ENCODE measurements at regions not wholly inside any gene's neighbourhood (a gene's known extent, or its start where the extent isn't known, plus 50 kb on each side); places are given as distances from the start of the nearest gene placed in this dataset.

DNA sequence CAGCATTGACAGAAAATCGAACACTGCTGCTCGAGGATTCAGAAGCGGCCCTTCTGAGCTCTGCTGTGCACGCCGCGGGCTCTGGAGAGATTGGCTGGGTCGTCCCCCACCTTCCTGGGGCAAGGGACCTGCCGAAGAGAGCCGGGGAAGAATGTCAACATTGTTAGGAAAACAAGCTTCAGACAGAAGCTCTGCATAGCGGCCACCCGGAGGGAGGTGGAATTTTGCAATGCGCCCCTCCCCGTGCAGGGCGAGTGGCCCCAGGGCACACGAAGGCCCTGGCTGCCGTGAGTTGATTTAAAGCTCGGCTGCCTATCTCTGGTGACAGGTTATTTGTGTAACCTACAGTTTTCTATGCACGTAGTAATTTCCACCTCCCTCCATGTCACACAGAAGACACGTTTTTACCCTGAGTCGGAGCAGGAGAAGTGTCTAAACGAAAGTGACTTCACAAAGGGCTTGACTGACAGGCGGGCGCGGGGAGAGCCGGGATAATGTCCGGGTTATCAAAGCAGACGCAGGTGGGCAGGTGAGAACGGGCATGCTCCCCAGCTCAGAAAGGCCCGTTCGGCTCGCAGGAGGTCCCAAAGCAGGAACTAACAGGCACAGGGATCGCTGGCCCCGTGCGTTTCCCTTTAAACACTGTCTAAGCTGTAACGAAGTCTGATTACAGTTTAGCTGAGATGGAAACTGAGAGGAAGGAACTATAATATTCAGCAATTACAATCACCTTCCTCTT, 84.6 kb downstream of the PDGFA start:
- H3K27me3 ChIP-seq (ENCODE audit: insufficient read depth, low read length, poor library complexity) = no peaks in the 10 kb centered on the region
- H3K36me3 ChIP-seq (ENCODE audit: insufficient read depth, low read length) = no peaks in the 10 kb centered on the region
- H3K4me2 ChIP-seq (ENCODE audit: insufficient read depth, low read length) = no peak overlapping the region
- no peak for ATAC-seq (ENCODE audit: insufficient read depth, low read depth)
- no peak overlapping the region for H3K9ac ChIP-seq (ENCODE audit: low read depth, low read length)
- no peaks in the 10 kb centered on the region for H3K4me1 ChIP-seq (ENCODE audit: insufficient read depth, low read length)
- H3K27ac ChIP-seq (ENCODE audit: low read length) = no peak overlapping the region
- no peaks in the 10 kb centered on the region for H3K79me2 ChIP-seq (ENCODE audit: insufficient read depth, low read length)
- TF ChIP-seq, protein P1, sequence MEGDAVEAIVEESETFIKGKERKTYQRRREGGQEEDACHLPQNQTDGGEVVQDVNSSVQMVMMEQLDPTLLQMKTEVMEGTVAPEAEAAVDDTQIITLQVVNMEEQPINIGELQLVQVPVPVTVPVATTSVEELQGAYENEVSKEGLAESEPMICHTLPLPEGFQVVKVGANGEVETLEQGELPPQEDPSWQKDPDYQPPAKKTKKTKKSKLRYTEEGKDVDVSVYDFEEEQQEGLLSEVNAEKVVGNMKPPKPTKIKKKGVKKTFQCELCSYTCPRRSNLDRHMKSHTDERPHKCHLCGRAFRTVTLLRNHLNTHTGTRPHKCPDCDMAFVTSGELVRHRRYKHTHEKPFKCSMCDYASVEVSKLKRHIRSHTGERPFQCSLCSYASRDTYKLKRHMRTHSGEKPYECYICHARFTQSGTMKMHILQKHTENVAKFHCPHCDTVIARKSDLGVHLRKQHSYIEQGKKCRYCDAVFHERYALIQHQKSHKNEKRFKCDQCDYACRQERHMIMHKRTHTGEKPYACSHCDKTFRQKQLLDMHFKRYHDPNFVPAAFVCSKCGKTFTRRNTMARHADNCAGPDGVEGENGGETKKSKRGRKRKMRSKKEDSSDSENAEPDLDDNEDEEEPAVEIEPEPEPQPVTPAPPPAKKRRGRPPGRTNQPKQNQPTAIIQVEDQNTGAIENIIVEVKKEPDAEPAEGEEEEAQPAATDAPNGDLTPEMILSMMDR (IDR thresholded peaks at IDR 0.05; ENCODE audit: borderline replicate concordance, extremely low read depth, low read length, poor library complexity, severe bottlenecking) = no peak
- TF ChIP-seq EZH2 (IDR thresholded peaks at IDR 0.05; ENCODE audit: borderline replicate concordance, low read depth, low read length, severe bottlenecking) = no peak
- no peak overlapping the region for H2AFZ ChIP-seq (ENCODE audit: low read depth, low read length)
- no peak for DNase-seq
- no peaks in the 10 kb centered on the region for H4K20me1 ChIP-seq (ENCODE audit: insufficient read depth, low read length)
- H3K9me3 ChIP-seq (ENCODE audit: insufficient read depth, low read length, severe bottlenecking) = peaks cover 4% of the 10 kb centered on the region
- no peak overlapping the region for H3K4me3 ChIP-seq (ENCODE audit: low read depth in 1 of 2, low read length in 2 of 2)

DNA sequence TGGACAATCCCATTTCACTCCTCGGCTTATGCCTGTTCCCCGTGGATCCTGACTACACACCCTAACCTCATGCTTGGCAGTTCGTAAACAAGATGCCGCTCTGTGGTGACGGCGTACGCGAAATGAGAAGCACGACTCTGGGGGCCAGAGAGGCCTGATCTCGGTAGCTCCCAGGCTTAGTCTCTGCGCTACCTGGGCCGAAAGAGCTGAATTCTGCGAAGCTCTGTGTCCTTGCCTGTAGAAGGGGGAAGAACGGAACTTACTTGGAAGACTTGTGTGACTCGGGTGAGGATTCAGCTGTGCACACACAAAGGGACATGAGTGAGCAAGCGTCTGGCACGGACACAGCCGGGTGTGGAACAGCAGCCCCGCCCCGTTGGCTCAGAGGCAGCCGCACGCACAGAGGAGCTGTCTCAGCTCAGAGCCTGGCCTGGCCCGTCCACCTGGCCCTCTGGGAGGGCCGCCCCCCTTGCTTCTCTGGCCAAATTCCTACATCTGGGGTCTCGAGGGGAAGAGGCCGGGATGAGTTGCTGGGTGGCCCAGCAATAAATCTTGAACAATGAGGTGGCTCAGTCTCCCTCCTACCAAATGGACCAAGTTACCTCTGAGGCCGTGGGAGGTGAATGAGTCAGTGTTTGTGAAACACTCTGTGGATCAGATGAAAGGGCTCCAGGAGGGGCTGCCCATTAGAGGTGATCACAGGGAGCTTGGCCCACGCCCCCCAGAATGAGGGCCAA, 83.8 kb downstream of the PDGFA start:
- H3K36me3 ChIP-seq (ENCODE audit: insufficient read depth, low read length) = no peaks in the 10 kb centered on the region
- no peak overlapping the region for H3K9ac ChIP-seq (ENCODE audit: low read depth, low read length)
- no peak for TF ChIP-seq EZH2 (IDR thresholded peaks at IDR 0.05; ENCODE audit: borderline replicate concordance, low read depth, low read length, severe bottlenecking)
- TF ChIP-seq, protein P1 (IDR thresholded peaks at IDR 0.05; ENCODE audit: borderline replicate concordance, extremely low read depth, low read length, poor library complexity, severe bottlenecking) = no peak
- H2AFZ ChIP-seq (ENCODE audit: low read depth, low read length) = no peak overlapping the region
- H3K4me3 ChIP-seq (ENCODE audit: low read depth in 1 of 2, low read length in 2 of 2) = no peak overlapping the region
- H3K4me1 ChIP-seq (ENCODE audit: insufficient read depth, low read length) = no peaks in the 10 kb centered on the region
- H3K27me3 ChIP-seq (ENCODE audit: insufficient read depth, low read length, poor library complexity) = no peaks in the 10 kb centered on the region
- no peaks in the 10 kb centered on the region for H4K20me1 ChIP-seq (ENCODE audit: insufficient read depth, low read length)
- H3K4me2 ChIP-seq (ENCODE audit: insufficient read depth, low read length) = no peak overlapping the region
- no peak for ATAC-seq (ENCODE audit: insufficient read depth, low read depth)
- no peak overlapping the region for H3K27ac ChIP-seq (ENCODE audit: low read length)
- no peaks in the 10 kb centered on the region for H3K79me2 ChIP-seq (ENCODE audit: insufficient read depth, low read length)
- peaks cover 4% of the 10 kb centered on the region for H3K9me3 ChIP-seq (ENCODE audit: insufficient read depth, low read length, severe bottlenecking)
- no peak for DNase-seq

DNA sequence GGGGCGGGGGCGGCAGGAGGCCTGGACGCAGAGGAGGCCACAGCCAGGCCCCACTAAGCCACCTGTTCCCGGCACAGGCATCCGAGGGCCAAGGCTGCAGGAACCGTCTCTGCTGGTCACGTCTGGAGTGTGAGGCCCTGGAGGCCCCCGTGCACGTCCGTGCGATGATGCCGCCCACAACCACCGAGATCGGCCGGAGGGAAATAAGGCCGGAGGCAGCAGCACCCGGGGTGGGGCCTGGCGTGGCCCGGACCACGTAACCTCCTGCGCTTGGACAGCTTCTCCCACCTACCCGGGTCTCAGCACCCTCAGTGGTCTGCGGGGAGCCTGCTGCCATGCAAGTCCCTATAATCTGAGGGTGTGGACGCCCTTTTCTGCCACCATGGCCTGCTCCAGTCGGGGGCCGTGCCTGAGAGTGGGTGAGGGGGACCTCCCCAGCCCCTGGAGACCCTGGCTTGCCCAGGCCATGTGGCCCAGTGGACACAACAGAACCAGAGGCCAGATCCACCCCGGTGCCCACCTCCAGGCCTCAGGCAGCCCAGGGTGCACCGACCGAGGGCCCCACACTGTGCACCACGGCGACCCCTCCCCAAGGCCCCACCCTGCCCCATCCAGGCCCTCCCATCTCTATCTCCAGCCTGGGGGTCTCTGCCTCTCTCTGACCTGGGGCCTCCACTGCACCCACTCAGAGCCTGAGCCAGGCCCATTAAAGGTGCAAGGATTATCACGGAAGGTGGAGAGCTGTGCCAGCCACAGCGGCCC, 83.1 kb downstream of the PDGFA start:
- H3K4me3 ChIP-seq (ENCODE audit: low read depth in 1 of 2, low read length in 2 of 2) = no peak overlapping the region
- H3K9ac ChIP-seq (ENCODE audit: low read depth, low read length) = no peak overlapping the region
- no peak overlapping the region for H3K4me2 ChIP-seq (ENCODE audit: insufficient read depth, low read length)
- no peak overlapping the region for H3K27ac ChIP-seq (ENCODE audit: low read length)
- H3K9me3 ChIP-seq (ENCODE audit: insufficient read depth, low read length, severe bottlenecking) = peaks cover 4% of the 10 kb centered on the region
- no peaks in the 10 kb centered on the region for H3K27me3 ChIP-seq (ENCODE audit: insufficient read depth, low read length, poor library complexity)
- DNase-seq = no peak
- no peak overlapping the region for H2AFZ ChIP-seq (ENCODE audit: low read depth, low read length)
- no peaks in the 10 kb centered on the region for H3K4me1 ChIP-seq (ENCODE audit: insufficient read depth, low read length)
- no peak for ATAC-seq (ENCODE audit: insufficient read depth, low read depth)
- H3K36me3 ChIP-seq (ENCODE audit: insufficient read depth, low read length) = no peaks in the 10 kb centered on the region
- TF ChIP-seq, protein P1 (IDR thresholded peaks at IDR 0.05; ENCODE audit: borderline replicate concordance, extremely low read depth, low read length, poor library complexity, severe bottlenecking) = no peak
- TF ChIP-seq EZH2 (IDR thresholded peaks at IDR 0.05; ENCODE audit: borderline replicate concordance, low read depth, low read length, severe bottlenecking) = no peak
- H4K20me1 ChIP-seq (ENCODE audit: insufficient read depth, low read length) = no peaks in the 10 kb centered on the region
- no peaks in the 10 kb centered on the region for H3K79me2 ChIP-seq (ENCODE audit: insufficient read depth, low read length)
